ENCODE measurements at regions not wholly inside any gene's neighbourhood (a gene's known extent, or its start where the extent isn't known, plus 50 kb on each side); places are given as distances from the start of the nearest gene placed in this dataset.

DNA sequence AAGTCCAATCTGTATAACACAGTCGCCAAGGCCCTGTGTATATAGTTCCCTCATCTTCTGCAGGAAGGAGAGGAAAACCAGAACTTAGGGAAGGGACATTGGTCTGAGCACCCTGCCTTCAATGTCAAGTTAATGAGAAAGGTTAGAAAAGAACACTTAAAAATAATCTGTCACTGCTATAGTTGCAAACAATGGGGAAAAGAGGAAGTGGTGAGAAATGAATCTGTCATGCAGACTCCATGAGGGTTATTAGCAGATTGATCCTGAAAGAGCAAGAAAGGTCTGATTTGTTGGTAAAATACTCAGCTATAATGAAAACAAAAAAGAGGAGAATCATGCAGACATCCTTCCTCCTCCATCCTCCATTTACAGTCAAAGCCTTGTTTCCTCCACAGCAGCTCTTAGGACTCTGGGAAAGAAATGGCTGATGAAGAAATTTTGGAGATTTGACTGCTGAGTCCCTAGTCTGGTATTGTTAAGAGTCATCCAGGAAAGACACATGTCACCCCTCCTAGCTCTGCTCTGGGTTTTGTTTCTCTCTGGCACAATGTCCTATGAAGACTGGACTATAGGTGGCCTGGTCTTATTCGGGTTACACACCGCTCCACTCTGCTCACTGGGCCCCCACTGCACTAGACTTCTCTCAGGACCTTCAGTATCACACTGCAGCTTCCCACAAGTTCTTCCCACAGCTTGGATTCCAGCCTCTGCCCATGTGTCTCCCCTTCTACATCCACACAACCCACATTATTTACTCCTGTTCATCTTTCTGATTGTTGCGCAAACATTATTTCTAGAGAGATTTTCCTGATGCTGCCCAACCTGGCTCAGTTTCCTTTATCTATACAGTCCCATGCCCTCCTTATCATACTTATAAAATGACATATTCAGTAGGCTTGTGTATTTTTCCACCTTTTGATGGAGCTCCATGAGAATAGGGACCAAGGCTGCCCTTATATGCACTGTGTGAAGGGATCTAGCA is 56.5 kb upstream of the XYLT1 start:
- DNase-seq (ENCODE audit: missing footprints) (no peak), ATAC-seq (no peak)
- intact Hi-C loops (cut with DNase I): no loop called here

GRCh38 chr16:17524656-17525055 is 53.9 kb upstream of the XYLT1 start:
- intact Hi-C loops (cut with DNase I): no loop called here
- ATAC-seq: no peak
- no peak for DNase-seq (ENCODE audit: missing footprints)

- DNase-seq (ENCODE audit: missing footprints): no peak
- ATAC-seq: no peak
- intact Hi-C loops (cut with DNase I): no loop called here
Observed at GRCh38 chr16:17520561-17520960, 49.8 kb upstream of the XYLT1 start.
